ENCODE measurements at regions not wholly inside any gene's neighbourhood (a gene's known extent, or its start where the extent isn't known, plus 50 kb on each side); places are given as distances from the start of the nearest gene placed in this dataset.

GRCh38 chr7:68717176-68717575, 881.1 kb upstream of the AUTS2 start:
- TF ChIP-seq POLR2AphosphoS5 (IDR thresholded peaks at IDR 0.05; ENCODE audit: low read depth, low read length) (no peak), SIN3A (IDR thresholded peaks at IDR 0.05; ENCODE audit: borderline replicate concordance, insufficient read depth, low read length) (no peak), REST (IDR thresholded peaks at IDR 0.05; ENCODE audit: insufficient read depth in 1 of 2, low read depth in 2 of 2, low read length in 2 of 2) (no peak)

Measured in PFSK-1 (cell line).